PFSK-1 (cell line): ENCODE measurements at regions not wholly inside any gene's neighbourhood (a gene's known extent, or its start where the extent isn't known, plus 50 kb on each side); places are given as distances from the start of the nearest gene placed in this dataset.

Experiments
- FOXP2 ChIP-seq: optimal IDR thresholded peaks from 2 replicates; pipeline ENCODE3; 2011; ENCODE audit warnings: borderline replicate concordance, control low read depth, inconsistent platforms; ENCODE audit not compliant: insufficient read depth; ENCODE audit errors: extremely low read length, extremely low read depth
- POLR2AphosphoS5 ChIP-seq: IDR thresholded peaks from 2 replicates; pipeline ENCODE4 v1.6.1; 2012; ENCODE audit warnings: low read depth, mild to moderate bottlenecking, control low read depth, low read length, moderate library complexity
- SIN3A ChIP-seq: IDR thresholded peaks from 2 replicates; pipeline ENCODE4 v1.6.1; 2012; ENCODE audit warnings: mild to moderate bottlenecking, low read length, moderate library complexity, borderline replicate concordance; ENCODE audit not compliant: insufficient read depth
- TAF1 ChIP-seq: IDR thresholded peaks from 2 replicates; pipeline ENCODE4 v1.6.1; 2012; ENCODE audit warnings: low read length, control low read depth, borderline replicate concordance; ENCODE audit not compliant: insufficient read depth
- TF ChIP-seq, protein P1 (sequence below), 2 experiments: IDR thresholded peaks; 2 replicates each; pipeline versions ENCODE4 v1.6.1 to v1.8.0; 2011 to 2012; ENCODE audit warnings: low read depth in 2 of 2, low read length in 2 of 2, control low read depth in 1 of 2, inconsistent platforms in 1 of 2, mild to moderate bottlenecking in 1 of 2, moderate library complexity in 1 of 2; ENCODE audit not compliant: insufficient read depth in 1 of 2

DNA sequence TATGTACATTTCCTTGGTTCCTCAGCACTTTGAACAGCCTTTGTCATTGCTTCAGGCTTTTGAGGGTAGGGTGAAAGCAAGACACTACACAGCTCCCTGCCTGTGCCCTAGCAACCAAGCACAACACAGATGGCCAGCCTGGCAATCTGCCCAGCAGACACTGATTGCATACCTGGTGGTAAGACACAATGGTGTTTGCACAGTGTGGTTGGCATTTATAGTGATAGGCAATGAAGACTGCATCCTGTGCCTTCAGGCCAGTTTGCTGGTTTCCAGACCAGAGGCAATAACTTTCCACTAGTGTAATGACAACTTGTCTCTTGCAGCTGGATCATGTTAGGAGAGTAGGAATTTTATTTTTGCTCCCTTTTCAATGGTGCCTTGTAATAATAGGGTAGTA lies 144.5 kb upstream of the TNC start:
- TF ChIP-seq, protein P1, sequence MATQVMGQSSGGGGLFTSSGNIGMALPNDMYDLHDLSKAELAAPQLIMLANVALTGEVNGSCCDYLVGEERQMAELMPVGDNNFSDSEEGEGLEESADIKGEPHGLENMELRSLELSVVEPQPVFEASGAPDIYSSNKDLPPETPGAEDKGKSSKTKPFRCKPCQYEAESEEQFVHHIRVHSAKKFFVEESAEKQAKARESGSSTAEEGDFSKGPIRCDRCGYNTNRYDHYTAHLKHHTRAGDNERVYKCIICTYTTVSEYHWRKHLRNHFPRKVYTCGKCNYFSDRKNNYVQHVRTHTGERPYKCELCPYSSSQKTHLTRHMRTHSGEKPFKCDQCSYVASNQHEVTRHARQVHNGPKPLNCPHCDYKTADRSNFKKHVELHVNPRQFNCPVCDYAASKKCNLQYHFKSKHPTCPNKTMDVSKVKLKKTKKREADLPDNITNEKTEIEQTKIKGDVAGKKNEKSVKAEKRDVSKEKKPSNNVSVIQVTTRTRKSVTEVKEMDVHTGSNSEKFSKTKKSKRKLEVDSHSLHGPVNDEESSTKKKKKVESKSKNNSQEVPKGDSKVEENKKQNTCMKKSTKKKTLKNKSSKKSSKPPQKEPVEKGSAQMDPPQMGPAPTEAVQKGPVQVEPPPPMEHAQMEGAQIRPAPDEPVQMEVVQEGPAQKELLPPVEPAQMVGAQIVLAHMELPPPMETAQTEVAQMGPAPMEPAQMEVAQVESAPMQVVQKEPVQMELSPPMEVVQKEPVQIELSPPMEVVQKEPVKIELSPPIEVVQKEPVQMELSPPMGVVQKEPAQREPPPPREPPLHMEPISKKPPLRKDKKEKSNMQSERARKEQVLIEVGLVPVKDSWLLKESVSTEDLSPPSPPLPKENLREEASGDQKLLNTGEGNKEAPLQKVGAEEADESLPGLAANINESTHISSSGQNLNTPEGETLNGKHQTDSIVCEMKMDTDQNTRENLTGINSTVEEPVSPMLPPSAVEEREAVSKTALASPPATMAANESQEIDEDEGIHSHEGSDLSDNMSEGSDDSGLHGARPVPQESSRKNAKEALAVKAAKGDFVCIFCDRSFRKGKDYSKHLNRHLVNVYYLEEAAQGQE (IDR thresholded peaks at IDR 0.05; ENCODE audit: insufficient read depth in 1 of 2, low read depth in 2 of 2, low read length in 2 of 2) = no peak
- TF ChIP-seq POLR2AphosphoS5 (no peak), TAF1 (no peak), SIN3A (no peak), FOXP2 (no peak)
